Activated gamma-delta T cell treated with Interleukin-2 at 50 U/mL for 16 hours (primary cell): ENCODE measurements at regions not wholly inside any gene's neighbourhood (a gene's known extent, or its start where the extent isn't known, plus 50 kb on each side); places are given as distances from the start of the nearest gene placed in this dataset.
A peak's percentile ranks its signal among the peaks of the same experiment; 100 is the strongest.
"Not testable (repeated sequence)": the region's sequence is repeated elsewhere in the genome, so short reads cannot be mapped to it uniquely, and the experiment has no call there.

ENCODE experiments used
- DNase-seq: peaks from one replicate; pipeline ENCODE4 v3.0.0-alpha.2; 2020

DNA sequence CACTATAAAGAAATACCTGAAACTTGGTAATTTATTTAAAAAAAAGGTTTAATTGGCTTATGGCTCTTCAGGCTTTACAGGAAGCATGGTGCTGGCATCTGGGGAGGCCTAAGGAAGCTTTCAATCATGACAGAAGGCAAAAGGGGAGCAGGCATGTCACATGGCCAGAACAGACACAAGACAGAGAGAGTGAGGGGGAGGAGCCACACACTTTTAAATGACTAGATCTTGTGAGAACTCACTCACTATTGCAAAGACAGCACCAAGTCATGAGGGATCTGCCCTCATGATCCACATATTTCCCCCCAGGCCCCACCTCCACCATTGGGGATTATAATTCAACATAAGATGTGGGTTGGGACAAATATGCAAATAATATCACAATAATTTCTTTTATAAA is 355.6 kb downstream of the DAD1 start:
- DNase-seq = no peak

DNA sequence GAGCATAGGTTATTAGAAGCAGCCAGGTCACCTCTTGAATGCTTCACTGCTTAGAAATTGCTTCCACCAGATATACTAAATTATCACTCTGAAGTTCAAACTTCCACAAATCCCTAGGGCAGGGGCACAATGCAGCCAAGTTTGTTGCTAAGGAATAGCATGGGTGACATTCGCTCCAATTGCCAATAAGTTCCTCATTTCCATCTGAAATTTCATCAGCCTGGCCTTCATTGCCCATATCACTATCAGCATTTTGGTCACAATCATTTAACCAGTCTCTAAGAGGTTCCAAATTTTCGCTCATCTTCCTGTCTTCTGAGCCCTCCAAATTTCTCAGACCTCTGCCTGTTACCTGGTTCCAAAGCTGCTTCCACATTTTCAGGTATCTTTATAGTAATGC is 356.1 kb downstream of the DAD1 start:
- no peak for DNase-seq

DNA sequence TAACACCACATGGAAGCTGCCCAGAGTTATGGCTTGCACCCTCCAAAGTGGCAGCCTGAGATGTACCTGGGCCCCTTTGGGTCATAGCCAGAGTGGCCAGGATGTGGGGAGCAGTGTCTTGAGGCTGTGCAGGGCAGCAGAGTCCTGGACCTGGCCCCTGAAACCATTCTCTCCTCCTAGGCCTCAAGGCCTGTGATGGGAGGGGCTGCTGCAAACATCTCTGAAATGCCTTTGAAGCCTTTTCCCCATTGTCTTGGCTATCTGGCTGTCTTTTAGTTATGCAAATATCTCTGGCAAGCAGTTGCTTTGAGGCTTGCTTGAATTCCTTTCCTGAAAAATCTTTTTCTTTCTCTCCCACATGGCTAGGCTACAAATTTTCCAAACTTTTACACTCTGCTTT is 356.5 kb downstream of the DAD1 start:
- DNase-seq = no peak

DNA sequence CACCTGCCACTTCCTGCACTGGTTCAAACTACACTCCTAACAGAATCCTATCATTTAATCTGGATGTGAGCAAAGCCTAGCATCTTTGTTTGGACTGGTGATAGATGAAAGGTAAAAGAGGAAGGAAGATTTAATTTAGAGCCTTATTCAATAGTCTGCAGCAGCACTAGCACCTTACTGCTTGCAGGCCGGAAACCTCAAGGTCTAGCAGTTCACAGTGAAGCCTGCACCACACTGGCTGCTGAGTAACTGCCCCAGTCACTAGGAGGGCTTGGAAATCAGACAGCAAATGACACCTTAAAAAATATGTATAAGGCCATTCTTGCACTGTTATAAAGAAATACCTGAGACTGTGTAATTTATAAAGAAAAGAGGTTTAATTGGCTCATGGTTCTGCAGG is 358.0 kb downstream of the DAD1 start:
- peak; percentile 53 for DNase-seq

DNA sequence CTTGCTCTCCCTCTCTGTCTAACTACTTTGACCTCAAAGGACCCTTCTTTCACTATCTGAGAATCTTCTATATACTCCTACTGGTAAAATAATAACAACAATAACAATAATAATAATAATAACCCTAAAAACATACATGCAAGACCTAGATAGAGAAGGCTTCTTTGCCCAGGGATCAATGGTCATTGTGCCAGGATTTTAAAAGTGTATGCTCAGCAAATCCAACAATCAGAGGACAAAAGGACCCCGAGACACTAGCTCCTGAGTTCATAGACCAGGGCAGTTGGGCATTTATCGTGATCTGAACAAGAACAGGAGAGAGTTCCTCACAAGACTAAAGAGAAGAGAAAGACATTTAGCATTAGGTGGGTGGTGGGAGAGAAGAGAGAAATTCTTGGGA is 358.5 kb downstream of the DAD1 start:
- no peak for DNase-seq

DNA sequence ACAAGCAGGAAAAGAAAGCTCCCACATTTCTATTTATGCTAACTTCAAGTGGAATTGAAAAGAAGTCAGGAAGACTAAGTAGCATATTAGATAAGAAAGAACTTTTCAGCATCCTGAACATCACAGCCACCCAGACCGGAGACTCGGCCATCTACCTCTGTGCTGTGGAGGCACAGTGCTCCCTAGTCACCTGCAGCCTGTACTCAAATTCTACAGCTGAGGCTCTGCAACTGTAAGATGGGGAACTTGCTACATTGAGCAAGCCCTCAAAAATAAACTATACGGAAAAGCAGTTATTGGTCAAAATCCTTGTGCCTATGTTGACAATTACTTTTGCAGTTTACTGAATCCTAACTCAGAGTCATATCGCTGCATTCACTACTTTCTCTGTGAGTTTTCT is 361.9 kb downstream of the DAD1 start:
- no peak for DNase-seq

DNA sequence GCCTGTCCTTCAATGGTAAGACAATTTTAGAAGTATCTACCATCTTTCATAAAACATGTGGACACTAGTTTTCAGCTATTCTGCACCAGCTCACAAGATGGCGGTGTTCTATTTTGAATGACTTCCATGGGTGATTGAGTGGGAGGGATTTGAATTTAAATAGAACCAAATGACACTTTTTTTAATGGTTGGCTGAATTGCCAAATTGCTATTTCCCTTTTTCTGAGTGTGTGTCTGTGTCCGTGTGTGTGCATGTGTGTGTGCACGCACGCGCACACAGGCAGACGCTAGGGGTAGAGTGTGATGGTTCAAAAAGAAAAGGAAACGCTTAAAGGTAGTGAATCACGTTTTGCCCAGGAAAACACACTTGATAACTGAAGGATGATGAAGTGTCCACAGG is 362.6 kb downstream of the DAD1 start:
- no peak for DNase-seq

DNA sequence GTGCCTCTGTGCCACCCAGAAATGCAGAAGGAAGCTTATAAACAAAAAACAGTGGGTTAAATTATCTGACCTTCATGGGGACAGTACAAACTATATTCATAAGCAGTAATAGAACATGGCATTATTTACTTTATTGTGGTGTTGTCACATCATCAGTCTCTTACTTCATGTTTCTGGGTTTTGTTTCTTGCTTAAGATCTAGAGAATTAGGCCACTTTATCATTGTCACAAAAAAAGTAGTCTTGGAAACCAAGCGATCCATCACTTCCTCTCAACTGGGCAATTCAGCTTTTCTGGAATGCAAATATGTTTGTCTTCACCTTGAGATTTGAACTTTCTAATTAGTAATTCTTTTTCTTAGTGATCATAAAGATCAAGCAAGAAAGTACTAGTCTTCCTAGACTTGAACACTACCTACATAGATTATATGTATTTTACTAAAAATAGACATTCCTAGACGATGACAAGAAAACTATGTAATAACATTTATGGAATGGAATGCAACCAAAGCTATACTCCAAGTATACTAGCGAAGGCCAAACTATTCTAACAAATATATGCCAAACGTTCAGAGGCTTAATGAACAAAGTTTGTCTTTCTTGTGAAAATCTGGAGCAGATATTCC is 363.4 kb downstream of the DAD1 start:
- DNase-seq = no peak

- DNase-seq = no peak
Observed at GRCh38 chr14:22221508-22221907, 367.5 kb downstream of the DAD1 start.

DNA sequence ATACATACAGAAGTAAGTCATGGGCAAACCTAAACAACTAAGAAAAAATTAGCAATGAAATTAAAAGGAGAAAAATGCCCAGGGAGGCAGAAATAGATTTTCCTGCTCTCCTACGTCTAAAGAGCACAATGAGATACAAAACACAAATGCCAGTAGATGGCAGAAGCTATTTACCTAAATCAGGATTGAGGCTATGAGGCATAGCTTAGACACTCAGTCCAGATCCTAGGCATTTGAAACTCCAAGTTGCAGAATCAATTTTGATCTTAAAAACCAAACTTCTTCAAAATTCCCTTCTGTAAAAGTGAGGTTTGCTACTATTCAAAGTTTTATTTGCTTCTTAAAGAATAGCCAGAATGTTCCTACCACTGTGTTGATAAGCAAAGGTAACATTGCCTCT is 368.6 kb downstream of the DAD1 start:
- no peak for DNase-seq

GRCh38 chr14:22218728-22219127 is 370.3 kb downstream of the DAD1 start:
- peak; percentile 8 for DNase-seq

DNA sequence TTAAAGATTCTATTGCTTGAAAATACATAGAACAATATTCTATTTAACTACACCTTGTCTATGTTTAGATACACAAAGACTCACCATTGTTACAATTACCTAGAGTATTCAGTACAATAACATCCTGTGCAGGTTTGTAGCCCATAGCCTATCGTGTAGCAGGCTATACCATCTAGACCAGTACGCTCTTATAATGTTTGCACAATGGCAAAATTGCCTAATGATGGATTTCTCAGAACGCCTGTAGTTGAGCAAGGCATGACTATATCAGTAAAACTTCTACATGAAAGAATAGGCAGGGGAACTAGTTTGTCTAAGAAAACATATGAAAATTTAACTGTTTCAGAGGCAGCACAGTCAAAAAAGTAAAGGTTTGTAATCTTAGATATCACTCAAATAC is 375.9 kb downstream of the DAD1 start:
- no peak for DNase-seq

- no peak for DNase-seq
Observed at GRCh38 chr14:22210906-22211305, 378.1 kb downstream of the DAD1 start.

DNA sequence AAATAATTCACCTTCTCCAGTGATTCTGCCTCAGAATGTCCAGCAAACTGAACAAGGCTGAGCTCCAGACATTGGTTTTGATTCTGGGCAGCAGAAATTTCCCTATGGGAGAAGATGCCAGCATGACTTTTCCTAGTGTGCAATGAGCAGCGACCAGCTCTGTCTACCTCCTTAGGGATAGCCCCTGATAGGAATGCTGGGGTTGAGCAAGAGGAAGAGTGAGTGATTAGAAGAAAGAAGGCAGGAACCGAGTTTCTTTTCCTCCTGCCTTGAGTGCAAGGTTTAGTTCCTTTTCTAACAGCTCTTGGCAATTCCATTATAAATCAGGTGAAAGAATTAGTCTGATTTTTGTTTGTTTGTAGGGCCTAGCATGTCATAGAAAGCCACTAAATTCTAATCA is 379.0 kb downstream of the DAD1 start:
- DNase-seq = no peak

DNA sequence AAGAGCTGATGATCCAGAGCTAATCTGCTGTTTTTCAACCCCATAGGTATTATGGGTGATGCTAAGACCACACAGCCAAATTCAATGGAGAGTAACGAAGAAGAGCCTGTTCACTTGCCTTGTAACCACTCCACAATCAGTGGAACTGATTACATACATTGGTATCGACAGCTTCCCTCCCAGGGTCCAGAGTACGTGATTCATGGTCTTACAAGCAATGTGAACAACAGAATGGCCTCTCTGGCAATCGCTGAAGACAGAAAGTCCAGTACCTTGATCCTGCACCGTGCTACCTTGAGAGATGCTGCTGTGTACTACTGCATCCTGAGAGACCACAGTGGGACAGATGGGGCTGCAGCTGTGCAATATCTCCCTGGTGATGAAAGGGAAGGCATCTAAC is 386.0 kb downstream of the DAD1 start:
- DNase-seq = no peak

DNA sequence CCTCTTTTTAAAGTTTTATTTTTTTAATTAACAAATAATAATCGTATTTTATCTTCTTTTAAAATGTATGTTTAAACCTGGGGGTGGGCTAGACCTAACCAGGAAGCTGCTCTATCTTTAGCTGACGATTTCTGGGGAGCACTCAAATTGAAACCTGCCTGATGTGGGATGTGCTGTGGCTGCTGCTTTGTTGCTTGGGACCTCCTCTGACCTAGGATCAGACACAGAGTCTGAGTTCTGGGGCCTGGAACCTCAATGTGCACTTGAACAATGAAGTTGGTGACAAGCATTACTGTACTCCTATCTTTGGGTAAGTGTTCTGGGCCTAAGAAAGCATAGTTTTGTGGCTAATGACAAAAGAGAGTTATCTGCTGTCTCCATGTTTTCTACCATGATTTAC is 386.7 kb downstream of the DAD1 start:
- no peak for DNase-seq

GRCh38 chr14:22200977-22201605 is 387.9 kb downstream of the DAD1 start:
- DNase-seq = no peak

DNA sequence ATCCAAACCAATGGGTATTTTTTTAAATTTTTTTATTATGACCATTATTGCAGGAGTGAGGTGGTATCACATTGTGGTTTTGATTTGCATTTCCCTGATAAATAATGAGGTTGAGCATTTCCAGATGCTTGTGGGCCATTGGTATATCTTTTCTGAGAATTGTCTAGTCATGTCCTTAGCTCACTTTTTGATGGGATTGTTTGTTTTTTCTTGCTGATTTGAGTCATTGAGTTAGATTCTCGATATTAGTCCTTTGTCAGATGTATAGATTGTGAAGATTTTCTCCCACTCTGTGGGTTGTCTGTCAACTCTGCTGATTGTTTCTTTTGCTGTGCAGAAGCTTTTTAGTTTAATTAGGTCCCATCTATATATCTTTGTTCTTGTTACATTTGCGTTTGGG is 388.9 kb downstream of the DAD1 start:
- not testable (repeated sequence) for DNase-seq

GRCh38 chr14:22194664-22195063 is 394.4 kb downstream of the DAD1 start:
- no peak for DNase-seq

DNA sequence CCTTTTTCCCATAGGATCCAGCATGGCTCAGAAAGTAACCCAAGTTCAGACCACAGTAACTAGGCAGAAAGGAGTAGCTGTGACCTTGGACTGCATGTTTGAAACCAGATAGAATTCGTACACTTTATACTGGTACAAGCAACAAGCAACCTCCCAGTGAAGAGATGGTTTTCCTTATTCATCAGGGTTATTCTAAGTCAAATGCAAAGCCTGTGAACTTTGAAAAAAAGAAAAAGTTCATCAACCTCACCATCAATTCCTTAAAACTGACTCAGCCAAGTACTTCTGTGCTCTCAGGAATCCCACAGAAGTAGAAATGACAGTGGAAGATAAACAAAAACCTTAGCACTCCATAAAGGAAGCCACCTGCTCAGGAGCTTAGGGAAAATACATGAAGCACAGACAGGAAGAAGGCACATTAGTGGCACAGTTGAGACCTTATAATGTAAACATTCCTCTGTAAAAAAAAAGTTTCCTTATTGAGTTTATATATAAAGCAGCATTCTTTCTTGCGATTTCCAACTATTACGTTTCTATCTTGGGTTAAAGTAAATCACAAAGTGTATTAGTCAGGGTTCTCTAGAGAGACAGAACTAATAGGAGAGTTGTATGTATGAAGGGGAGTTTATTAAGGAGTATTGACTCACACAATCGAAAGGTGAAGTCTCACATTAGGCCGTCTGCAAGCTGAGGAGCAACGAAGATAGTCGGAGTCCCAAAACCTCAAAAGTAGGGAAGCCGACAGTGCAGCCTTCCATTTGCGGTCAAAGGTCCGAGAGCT is 398.4 kb downstream of the DAD1 start:
- DNase-seq = no peak

DNA sequence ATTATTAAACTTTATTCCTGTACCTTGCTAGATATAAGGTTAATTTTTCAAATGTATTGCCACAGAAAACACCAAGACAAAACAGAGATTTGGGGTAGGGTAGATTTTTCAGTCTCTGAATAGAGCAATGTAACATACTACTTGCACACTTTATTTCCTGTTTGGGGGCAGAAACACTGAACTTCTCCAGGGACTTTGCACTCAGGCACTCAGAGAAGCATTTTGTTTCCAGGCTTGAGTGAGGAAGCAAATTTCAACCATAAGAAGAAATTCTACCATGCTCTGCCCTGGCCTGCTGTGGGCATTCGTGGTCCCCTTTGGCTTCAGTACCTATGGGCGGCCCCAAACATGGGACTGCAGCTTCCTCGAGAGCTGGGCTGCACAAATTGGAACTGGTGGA is 399.1 kb downstream of the DAD1 start:
- no peak for DNase-seq

- DNase-seq = no peak
Observed at GRCh38 chr14:22188318-22188717, 400.7 kb downstream of the DAD1 start.

- no peak for DNase-seq
Observed at GRCh38 chr14:22185789-22186188, 403.2 kb downstream of the DAD1 start.

DNA sequence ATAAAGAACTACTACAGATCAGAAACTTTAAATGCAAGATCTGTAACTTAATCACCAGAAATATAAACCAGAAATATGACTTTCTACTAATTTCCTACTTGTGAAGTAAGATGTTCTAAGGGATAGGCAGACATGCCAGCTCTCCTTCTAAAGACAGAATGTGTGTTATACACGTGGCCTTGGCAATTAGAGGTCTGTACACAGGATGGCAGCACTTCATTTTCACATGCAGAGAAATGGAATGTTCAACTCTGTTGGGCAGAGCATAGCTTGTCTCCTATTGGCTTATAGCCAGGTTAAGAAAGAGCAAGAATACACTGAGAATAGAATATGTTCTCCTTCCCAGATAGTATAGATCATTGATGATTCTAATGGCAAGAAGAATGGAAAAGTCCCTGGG is 403.8 kb downstream of the DAD1 start:
- DNase-seq = no peak

GRCh38 chr14:22184830-22185168 is 404.2 kb downstream of the DAD1 start:
- DNase-seq = no peak
